Testis (tissue), 2 donors: ENCODE measurements at regions not wholly inside any gene's neighbourhood (a gene's known extent, or its start where the extent isn't known, plus 50 kb on each side); places are given as distances from the start of the nearest gene placed in this dataset.

Experiments
- DNase-seq: peaks from one replicate; pipeline ENCODE4 v3.0.0-alpha.2; 2019
- H3K27ac ChIP-seq, 2 donors: fragments of 200-600 bp; sonication (generic); one replicate each; pipeline ENCODE4 v1.5.1; 2019
- H3K27me3 ChIP-seq: fragments of 200-600 bp; sonication (generic); one replicate; pipeline ENCODE4 v1.5.1; 2019
- H3K36me3 ChIP-seq: fragments of 200-600 bp; sonication (generic); one replicate; pipeline ENCODE4 v1.5.1; 2017; ENCODE audit warnings: low read depth; ENCODE audit errors: missing control alignments
- H3K4me1 ChIP-seq: fragments of 200-600 bp; sonication (generic); one replicate; pipeline ENCODE4 v1.5.1; 2019
- H3K4me3 ChIP-seq, 2 donors: fragments of 200-600 bp; sonication (generic); one replicate each; pipeline ENCODE4 v1.5.1; 2017 to 2019
- H3K9me3 ChIP-seq: fragments of 200-600 bp; sonication (generic); one replicate; pipeline ENCODE4 v1.5.1; 2017
- CTCF ChIP-seq, 3 experiments: fragments of 450-650 bp in 2 of 3; fragments of 200-600 bp in 1 of 3; sonication (generic) in 1 of 3; IDR thresholded peaks; one replicate each; pipeline ENCODE4 v1.5.1; 2016 to 2019; ENCODE audit warnings: antibody characterized with exemption in 3 of 3, mild to moderate bottlenecking in 2 of 3, moderate library complexity in 1 of 3
- POLR2A ChIP-seq: fragments of 450-650 bp; IDR thresholded peaks from one replicate; pipeline ENCODE4 v1.6.1; 2017; ENCODE audit warnings: antibody characterized with exemption, mild to moderate bottlenecking, moderate library complexity
- WGBS, 2 donors: methylation state at CpG; one replicate each; pipeline ENCODE4 v1.1.5; 2018; 5-methylcytosine and 5-hydroxymethylcytosine counted together
- intact Hi-C: fragments of 100-400 bp; cut with DNase I; formaldehyde crosslinking; loops from one replicate; pipeline ENCODE4 v1.15.1; 2023; ENCODE audit warnings: low total_unique reads

DNA sequence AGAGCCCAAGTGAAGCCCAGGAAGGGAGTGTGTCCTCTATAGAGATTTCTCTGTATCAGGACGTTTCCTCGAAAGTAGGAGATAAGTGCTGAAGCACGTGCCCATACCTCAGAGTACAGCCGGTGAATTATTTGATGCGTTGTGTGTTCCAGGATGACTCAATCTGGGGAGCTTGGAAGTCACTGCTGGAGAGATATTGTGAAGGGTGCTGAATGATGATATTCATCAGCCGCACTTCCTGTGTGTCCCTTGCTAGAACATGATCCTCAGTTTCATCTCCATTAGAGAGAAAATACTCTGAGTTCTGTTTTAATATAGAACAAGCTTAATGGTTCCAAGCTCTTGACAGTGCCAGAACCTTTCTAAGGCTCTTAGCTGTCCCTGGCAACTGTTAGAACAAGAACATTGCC, 402.3 kb upstream of the ADAMTSL1 start:
- H3K36me3 ChIP-seq, result no peaks in the 10 kb centered on the region
- H3K27me3 ChIP-seq, result no peaks in the 10 kb centered on the region
- 54 to 61% methylated on average over 6 of the region's 6 CpGs for WGBS, 2 donors
- TF ChIP-seq CTCF (IDR thresholded peaks at IDR 0.05), result no peak
- no peak for TF ChIP-seq POLR2A
- peak; percentile 45 for DNase-seq
- H3K4me3 ChIP-seq, result no peak overlapping the region
- intact Hi-C loops, result no loop called here
- H3K27ac ChIP-seq, result no peak overlapping the region
- no peaks in the 10 kb centered on the region for H3K9me3 ChIP-seq
- H3K4me1 ChIP-seq, result peaks cover 17% of the 10 kb centered on the region

DNA sequence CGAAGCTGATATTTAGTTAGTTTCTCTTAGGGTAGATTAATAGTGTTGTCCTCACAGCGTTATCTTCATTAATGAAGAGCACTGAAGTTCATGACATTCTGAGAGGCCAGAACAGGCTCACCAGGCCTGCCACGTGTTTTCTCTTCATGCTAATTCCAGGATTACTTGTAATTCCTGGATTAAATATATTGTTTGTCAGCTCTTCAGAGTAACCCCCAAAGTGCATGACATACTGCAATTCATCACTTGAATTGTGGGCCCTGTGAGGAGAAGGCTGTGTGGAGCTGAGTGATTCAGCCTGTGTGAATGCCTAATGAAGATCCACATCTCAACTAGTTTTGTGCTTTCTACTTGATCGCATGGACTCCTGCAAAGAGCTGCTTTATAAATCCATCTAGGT, 401.0 kb upstream of the ADAMTSL1 start:
- Histone ChIP-seq H3K9me3 (no peaks in the 10 kb centered on the region), H3K27me3 (no peaks in the 10 kb centered on the region), H3K36me3 (no peaks in the 10 kb centered on the region), H3K27ac (no peak overlapping the region), H3K4me1 (peaks cover 17% of the 10 kb centered on the region), H3K4me3 (no peak overlapping the region)
- WGBS, 2 donors, result 71 to 73% methylated on average over 4 of the region's 4 CpGs
- no peak for TF ChIP-seq CTCF (IDR thresholded peaks at IDR 0.05)
- no peak for TF ChIP-seq POLR2A
- no peak for DNase-seq
- intact Hi-C loops, result no loop called here

GRCh38 chr9:18074041-18074440, 399.9 kb upstream of the ADAMTSL1 start:
- H3K36me3 ChIP-seq, result no peaks in the 10 kb centered on the region
- H3K27ac ChIP-seq, result no peak overlapping the region
- no peaks in the 10 kb centered on the region for H3K27me3 ChIP-seq
- intact Hi-C loops, result no loop called here
- WGBS, 2 donors, result 27 to 51% methylated on average over 3 of the region's 3 CpGs
- H3K9me3 ChIP-seq, result no peaks in the 10 kb centered on the region
- no peak for DNase-seq
- TF ChIP-seq POLR2A (no peak), CTCF (IDR thresholded peaks at IDR 0.05) (no peak)
- peaks cover 17% of the 10 kb centered on the region for H3K4me1 ChIP-seq
- H3K4me3 ChIP-seq, result no peak overlapping the region

- H3K4me1 ChIP-seq, result peaks cover 17% of the 10 kb centered on the region
- H3K27me3 ChIP-seq, result no peaks in the 10 kb centered on the region
- 45 to 59% methylated on average over 3 of the region's 3 CpGs for WGBS, 2 donors
- no peaks in the 10 kb centered on the region for H3K36me3 ChIP-seq
- DNase-seq, result peak; percentile 53
- TF ChIP-seq CTCF (IDR thresholded peaks at IDR 0.05) (no peak), POLR2A (no peak)
- H3K4me3 ChIP-seq, result no peak overlapping the region
- intact Hi-C loops, result no loop called here
- H3K9me3 ChIP-seq, result no peaks in the 10 kb centered on the region
- H3K27ac ChIP-seq, result no peak overlapping the region
Observed at GRCh38 chr9:18075253-18075952, 398.6 kb upstream of the ADAMTSL1 start.
